HG03039 (cell line): ENCODE measurements at regions not wholly inside any gene's neighbourhood (a gene's known extent, or its start where the extent isn't known, plus 50 kb on each side); places are given as distances from the start of the nearest gene placed in this dataset.
"Not testable (repeated sequence)": the region's sequence is repeated elsewhere in the genome, so short reads cannot be mapped to it uniquely, and the experiment has no call there.

Experiments used
- ATAC-seq: cut with Tn5 transposase; IDR thresholded peaks from one replicate; pipeline ENCODE4 v1.9.1; 2021; ENCODE audit warnings: mild to moderate bottlenecking, moderate library complexity; ENCODE audit not compliant: unreplicated experiment

- no peak for ATAC-seq
Measured at GRCh38 chr17:77607606-77608005, 350.9 kb upstream of the TNRC6C start.

- no peak for ATAC-seq
Measured at GRCh38 chr17:77608431-77608830, 350.1 kb upstream of the TNRC6C start.

- no peak for ATAC-seq
Measured at GRCh38 chr17:77609553-77610517, 348.7 kb upstream of the TNRC6C start.

- no peak for ATAC-seq
Measured at GRCh38 chr17:77610518-77610893, 348.0 kb upstream of the TNRC6C start.

GRCh38 chr17:77610972-77611521 is 347.5 kb upstream of the TNRC6C start:
- ATAC-seq, result no peak

- ATAC-seq, result no peak
Measured at GRCh38 chr17:77611791-77612502, 346.6 kb upstream of the TNRC6C start.

- no peak for ATAC-seq
Measured at GRCh38 chr17:77613218-77613617, 345.3 kb upstream of the TNRC6C start.

- ATAC-seq, result no peak
Measured at GRCh38 chr17:77613627-77614026, 344.9 kb upstream of the TNRC6C start.

- ATAC-seq, result no peak
Measured at GRCh38 chr17:77615703-77616253, 342.7 kb upstream of the TNRC6C start.

GRCh38 chr17:77616254-77616731 is 342.2 kb upstream of the TNRC6C start:
- ATAC-seq, result no peak

- ATAC-seq, result no peak
Measured at GRCh38 chr17:77617516-77617915, 341.0 kb upstream of the TNRC6C start.

- ATAC-seq, result no peak
Measured at GRCh38 chr17:77618173-77618572, 340.3 kb upstream of the TNRC6C start.

- ATAC-seq, result no peak
Measured at GRCh38 chr17:77618731-77619130, 339.8 kb upstream of the TNRC6C start.

GRCh38 chr17:77619326-77619725 is 339.2 kb upstream of the TNRC6C start:
- ATAC-seq, result no peak

GRCh38 chr17:77619851-77620250 is 338.7 kb upstream of the TNRC6C start:
- no peak for ATAC-seq

GRCh38 chr17:77620282-77620681 is 338.2 kb upstream of the TNRC6C start:
- ATAC-seq, result no peak

- ATAC-seq, result not testable (repeated sequence)
Measured at GRCh38 chr17:77622084-77622483, 336.4 kb upstream of the TNRC6C start.

- ATAC-seq, result no peak
Measured at GRCh38 chr17:77622647-77623046, 335.9 kb upstream of the TNRC6C start.

GRCh38 chr17:77623321-77623720 is 335.2 kb upstream of the TNRC6C start:
- ATAC-seq, result not testable (repeated sequence)

- no peak for ATAC-seq
Measured at GRCh38 chr17:77628035-77628434, 330.5 kb upstream of the TNRC6C start.

GRCh38 chr17:77629284-77629683 is 329.2 kb upstream of the TNRC6C start:
- not testable (repeated sequence) for ATAC-seq
